ENCODE measurements at regions not wholly inside any gene's neighbourhood (a gene's known extent, or its start where the extent isn't known, plus 50 kb on each side); places are given as distances from the start of the nearest gene placed in this dataset.
"Not testable (repeated sequence)": the region's sequence is repeated elsewhere in the genome, so short reads cannot be mapped to it uniquely, and the experiment has no call there.

- no peak for DNase-seq
These were observed 444.8 kb downstream of the AEBP2 start for GRCh38 chr12:19884021-19884492.

DNA sequence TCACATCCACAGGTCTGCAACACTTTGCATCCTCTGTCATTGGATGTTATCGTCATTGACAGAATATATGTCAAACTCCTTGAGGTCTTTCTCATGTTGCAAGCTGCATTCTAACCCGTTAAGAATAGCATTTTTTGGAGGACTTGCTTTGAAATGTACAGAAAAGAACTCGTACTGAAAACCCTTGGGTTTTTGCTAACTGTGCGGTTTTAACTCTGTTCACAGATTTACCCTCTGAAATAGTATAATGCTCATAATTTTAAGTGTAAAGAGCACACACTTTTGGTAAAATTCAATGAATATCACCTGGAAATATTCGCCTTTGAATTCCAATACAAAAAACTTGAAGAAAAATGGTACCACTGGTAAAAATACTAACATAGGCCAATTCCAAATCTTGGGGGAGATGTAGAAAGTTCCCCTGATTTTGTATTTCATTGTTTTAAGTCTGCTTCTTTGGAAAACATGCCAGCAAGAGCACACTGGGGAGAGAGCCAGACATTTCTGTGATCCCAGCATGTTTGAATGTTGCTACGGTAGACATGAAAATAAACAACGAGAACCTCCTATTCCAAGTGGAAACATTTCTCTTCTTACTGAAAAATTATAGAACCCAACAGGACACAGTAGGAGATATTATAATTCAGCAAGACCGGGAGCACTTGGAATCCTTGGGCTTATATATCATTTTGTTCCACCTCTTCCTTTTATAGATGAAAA, 446.0 kb downstream of the AEBP2 start:
- no peak for DNase-seq

GRCh38 chr12:19886065-19886464, 446.8 kb downstream of the AEBP2 start:
- DNase-seq = no peak

DNA sequence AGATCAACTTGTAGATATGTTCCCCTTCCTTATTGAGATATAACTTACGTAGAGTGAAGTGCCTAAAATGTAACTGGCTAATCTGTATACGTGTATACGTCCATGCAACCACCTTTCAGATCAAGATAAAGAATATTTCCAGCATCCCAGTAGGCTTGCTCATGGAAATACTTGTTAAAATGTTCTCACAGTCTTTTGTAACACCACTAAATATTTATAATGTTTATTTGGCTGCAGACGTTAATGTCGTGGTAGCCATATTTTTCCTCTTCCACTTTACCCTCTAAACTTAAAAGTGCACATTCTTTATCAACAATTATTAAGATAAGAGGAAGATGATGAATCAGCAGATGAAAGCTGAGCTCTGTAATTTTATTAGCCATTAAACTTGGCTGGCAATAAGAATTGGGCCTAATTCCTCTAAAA, 447.4 kb downstream of the AEBP2 start:
- DNase-seq = no peak

DNA sequence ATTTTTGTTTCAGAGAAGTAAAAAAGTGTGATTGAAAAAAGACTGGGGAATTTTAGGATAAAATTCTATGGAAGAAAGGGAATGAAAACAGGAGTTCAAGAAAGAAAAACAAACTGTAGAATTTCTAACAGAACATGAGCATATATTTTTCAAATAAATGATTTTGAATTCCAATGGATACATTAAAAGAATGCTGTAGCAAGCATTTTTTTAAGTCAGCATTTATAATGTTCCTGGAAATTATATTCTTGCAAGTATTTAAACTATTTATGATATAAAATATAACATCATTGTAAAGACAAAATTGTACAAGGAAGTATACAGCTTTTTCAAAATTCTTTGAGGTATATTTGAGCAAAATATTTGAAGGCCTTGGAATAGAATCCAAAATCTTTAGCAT, 450.7 kb downstream of the AEBP2 start:
- no peak for DNase-seq

DNA sequence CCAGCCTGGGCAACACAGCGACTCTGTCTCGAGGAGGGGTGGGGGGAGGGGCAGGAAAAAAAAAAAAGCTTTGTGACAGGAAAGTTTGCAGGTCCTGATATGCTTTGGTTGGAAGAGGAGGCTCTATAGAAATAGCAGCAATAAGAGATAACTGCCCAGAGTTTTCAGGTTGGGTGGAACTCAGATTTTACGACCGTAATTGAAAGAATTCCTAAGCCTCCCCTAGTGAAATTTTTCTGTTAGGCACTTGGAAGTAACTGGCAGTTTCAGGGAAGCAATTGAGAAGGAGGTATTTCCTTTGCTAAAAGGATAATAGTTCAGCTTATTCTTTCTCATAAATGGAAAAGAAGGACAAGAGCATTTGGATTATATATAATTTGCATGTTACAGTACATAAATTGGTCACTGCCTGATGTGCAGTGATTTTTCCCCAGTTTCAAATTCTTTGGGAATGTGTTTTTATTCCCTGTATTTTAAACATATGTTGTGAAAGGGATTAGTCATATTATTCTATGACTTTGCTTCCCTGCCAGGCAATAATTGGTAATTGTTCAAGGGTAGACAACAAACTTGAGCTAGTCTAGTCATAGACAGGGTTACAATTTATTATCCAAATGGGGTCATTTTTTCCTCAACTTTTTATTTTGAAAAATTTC, 452.8 kb downstream of the AEBP2 start:
- no peak for DNase-seq

DNA sequence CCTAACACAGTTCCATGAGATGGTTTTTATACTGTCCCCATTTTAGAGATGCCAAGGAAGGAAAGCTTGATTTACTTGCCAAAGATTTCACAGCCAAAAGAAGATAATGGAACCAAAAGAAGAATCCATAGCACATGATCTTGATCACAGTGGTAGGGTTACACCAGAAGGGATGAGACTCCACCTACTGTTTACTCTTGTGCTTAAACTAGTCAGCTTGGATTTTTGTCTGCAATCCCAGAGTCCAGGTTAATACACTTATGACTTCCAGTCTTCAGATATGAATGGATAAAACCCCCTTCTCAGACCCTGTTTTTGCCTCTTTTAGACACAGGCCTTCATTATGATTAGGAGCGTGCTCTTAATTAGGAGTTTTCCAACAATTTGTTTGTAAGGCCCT, 454.2 kb downstream of the AEBP2 start:
- DNase-seq = no peak

DNA sequence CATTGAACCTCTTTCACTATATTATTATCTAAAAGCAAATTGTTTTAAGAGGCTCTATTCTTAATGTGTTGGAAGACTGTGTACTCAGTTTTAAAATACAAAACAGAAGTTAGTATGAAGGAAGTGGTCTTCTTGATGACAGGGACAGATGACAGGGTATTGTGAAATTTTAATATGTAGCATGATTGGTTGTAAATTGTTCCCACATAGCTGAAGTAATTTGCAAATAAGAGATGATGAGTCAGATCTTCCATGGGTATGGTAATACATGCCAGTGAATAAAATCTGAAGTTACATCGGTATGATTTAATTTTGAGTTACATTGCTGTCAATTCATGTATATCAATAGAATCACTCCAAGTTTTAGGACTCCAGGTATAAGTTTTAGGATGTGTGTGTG, 454.8 kb downstream of the AEBP2 start:
- DNase-seq = no peak

DNA sequence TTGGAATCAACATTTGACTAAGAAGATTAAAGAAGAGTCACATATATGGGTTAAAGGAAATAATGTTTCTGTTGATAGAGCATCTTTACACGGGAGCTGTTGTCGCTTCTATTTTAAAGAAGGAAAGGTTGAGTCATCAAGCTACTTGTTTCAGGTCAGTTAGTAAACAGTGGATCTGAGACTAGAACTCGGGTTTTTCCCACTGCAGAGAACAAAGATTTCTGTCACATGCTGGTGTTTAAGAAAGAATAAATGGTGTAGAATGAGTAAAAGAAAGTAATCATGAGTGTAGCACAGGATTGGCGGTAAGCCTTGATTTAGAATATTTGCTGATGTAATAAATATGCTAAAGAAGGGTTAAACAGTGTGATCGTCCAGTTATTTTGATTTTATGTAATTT, 455.5 kb downstream of the AEBP2 start:
- no peak for DNase-seq

DNA sequence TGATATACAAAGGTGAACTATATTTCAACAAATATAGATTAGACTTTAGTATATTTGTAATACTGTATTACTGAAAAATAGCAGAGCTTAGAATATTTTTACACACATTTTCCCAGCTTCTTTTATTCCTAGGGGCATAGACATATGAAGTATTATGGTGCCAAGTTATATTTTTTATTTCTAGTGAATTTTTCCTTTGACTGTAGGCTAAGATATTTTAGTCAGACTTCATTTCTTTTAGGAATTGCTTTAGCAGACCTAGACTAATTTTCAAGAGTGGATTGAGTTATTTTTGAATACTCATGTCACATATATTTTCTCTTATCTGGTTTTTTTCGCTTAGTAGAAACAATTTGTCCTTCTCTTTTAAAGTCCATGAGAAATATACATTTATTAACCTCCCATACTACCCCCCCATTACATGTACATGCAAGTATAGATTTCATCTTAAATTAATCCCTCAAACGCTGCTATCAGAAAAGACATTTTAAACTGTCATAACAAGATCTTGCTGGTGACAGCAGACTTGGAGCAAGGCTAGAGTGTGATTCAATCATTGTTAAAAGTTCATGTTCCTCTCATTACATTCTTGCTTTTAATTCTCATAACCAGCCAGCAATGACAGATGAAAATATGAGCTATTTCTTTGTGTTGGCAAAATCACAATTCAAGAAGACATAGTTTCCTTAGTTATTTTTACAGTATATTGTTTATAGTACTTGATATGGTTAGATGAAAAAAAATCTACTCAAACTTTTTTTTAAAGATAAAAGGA, 456.1 kb downstream of the AEBP2 start:
- no peak for DNase-seq

GRCh38 chr12:19896041-19896440, 456.7 kb downstream of the AEBP2 start:
- DNase-seq = no peak

DNA sequence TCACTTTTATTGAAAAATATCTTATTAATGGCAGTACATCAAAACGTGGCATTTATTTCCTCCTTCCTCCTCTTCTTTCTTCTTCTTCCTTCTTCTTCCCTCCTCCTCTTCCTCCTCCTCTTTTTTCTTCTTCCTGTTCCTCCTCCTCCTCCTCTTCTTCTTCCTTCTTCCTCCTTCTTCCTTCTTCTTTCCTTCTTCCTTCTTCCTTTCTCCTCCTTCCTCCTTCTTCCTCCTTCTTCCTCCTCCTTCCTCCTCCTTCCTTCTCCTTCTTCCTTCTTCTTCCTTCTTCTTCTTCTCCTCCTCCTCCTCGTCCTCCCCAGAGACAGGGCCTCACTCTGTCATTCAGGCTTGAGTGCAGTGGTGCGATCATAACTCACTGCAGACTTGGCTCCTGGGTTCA, 457.2 kb downstream of the AEBP2 start:
- DNase-seq = no peak

GRCh38 chr12:19897900-19898408, 458.7 kb downstream of the AEBP2 start:
- no peak for DNase-seq

DNA sequence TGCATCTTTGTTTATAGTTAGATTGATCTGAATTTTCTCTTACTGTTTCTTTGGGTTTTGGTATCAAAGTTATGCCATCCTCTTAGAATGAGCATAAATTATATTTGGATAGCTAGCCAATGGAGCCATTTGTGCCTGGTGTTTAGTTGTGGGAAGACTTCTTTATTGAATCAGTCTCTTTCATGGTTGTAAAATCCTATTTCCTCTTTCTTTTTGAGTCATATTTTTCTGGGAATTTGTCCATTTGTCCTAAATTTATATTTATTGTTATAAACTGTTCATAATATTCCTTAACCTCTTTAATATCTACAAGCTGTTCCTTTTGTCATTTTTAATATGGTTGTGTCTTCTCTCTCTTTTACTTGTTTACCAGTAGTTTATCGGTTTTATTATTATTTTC, 462.5 kb downstream of the AEBP2 start:
- DNase-seq = no peak

GRCh38 chr12:19904819-19905218, 463.5 kb upstream of the PDE3A start:
- DNase-seq = no peak

DNA sequence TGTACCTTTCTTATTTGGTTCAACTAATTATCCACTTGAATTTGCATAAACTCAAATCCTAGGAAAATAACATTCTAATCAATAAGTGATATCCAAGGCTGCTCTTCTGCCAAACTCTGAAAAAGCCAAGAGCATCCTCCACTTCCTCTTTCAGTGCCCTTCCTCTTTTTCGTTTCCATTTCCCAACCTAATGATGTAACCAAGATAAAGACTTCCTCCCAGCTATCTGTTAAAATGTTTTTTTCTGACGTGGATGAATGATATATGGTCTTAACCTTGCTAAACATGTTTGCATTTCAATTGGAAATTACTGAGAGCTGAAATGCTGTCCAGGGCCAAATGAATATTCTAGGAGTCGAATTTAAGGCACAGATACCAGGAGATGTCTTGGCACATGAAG, 459.5 kb upstream of the PDE3A start:
- DNase-seq = no peak

GRCh38 chr12:19909418-19909817, 458.9 kb upstream of the PDE3A start:
- DNase-seq = no peak

DNA sequence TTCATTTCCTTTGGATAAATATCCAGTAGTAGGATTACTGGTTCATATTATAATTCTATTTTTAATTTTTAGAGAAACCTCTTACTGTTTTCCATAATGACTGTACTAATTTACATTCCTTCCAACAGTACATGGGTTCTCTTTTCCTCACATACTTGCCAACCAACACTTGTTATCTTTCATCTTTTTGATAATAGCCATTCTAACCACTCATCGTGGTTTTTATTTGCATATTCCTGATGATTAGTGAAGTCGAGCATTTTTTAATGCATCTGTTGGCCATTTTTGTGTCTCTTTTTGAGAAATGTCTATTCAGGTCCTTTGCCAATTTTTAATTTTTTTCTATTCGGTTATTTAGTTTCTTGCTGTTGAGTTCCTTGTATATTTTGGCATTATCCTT, 457.7 kb upstream of the PDE3A start:
- DNase-seq = no peak

- no peak for DNase-seq
These were observed 455.3 kb upstream of the PDE3A start for GRCh38 chr12:19912991-19913390.

DNA sequence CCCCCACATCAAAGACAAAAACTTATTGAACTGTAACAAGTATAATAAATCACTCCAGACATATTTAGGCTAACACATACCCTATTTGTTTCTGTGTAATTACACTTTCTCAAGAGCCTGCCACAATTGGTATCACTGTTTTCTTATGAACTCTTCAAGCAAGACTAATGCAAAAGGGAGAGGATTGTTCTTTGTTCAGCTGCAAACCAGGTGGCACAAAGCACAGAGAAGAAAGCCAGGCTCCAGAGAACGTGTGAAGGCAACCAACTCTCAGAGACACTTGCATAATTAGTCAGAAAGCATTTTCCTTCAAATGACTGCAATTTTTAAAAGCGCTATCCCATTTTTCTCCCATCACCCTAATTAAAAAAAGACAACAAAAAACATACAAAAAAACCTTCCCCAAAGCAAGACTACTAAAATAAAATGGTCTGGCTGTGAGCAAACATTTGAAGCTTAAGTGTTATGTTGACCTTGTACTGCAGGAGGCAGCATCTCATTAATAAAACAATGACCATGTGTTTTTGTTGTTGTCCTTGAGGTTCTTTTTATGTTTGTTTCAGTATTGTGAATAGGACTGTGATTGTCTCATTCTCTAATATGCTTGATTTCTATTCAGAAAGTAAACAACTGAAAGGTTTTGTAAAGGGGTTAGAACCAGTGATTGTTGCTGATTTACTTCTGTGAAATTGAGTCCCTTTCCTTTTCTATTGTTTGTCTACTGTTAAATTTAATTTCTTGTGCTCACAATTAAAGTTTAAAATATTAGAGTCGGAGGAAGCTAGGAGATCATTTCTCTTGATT, 452.7 kb upstream of the PDE3A start:
- no peak for DNase-seq

GRCh38 chr12:19916196-19916753, 452.1 kb upstream of the PDE3A start:
- DNase-seq = no peak

- DNase-seq = no peak
These were observed 451.4 kb upstream of the PDE3A start for GRCh38 chr12:19916974-19917373.

GRCh38 chr12:19921716-19922115, 446.6 kb upstream of the PDE3A start:
- not testable (repeated sequence) for DNase-seq

Measured in NCI-H526 treated with DMSO at 0.1 percent for 48 hours (cell line).